ENCODE measurements at regions not wholly inside any gene's neighbourhood (a gene's known extent, or its start where the extent isn't known, plus 50 kb on each side); places are given as distances from the start of the nearest gene placed in this dataset.

DNA sequence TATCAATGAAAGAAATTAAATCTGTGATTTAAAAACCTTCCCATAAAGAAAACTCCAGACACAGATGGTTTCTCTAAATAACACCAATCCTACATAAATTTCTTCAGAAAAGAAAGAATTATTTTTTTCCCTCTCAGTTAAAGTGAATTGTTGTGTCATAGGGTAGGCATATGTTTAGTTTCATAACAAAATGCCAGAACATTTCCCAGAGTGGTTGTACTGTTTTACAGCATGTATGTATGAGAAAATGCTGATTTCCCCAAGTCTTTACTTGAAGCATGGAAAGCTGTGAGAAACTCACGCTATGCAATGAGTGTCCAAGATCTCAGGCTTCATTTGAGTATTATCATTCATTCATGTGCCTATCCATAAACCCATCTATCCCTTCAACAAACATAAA, 582.5 kb downstream of the ELAVL2 start:
- no peak overlapping the region for H3K4me3 ChIP-seq (ENCODE audit: low read length)
- TF ChIP-seq, protein P1, sequence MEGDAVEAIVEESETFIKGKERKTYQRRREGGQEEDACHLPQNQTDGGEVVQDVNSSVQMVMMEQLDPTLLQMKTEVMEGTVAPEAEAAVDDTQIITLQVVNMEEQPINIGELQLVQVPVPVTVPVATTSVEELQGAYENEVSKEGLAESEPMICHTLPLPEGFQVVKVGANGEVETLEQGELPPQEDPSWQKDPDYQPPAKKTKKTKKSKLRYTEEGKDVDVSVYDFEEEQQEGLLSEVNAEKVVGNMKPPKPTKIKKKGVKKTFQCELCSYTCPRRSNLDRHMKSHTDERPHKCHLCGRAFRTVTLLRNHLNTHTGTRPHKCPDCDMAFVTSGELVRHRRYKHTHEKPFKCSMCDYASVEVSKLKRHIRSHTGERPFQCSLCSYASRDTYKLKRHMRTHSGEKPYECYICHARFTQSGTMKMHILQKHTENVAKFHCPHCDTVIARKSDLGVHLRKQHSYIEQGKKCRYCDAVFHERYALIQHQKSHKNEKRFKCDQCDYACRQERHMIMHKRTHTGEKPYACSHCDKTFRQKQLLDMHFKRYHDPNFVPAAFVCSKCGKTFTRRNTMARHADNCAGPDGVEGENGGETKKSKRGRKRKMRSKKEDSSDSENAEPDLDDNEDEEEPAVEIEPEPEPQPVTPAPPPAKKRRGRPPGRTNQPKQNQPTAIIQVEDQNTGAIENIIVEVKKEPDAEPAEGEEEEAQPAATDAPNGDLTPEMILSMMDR (IDR thresholded peaks at IDR 0.05; ENCODE audit: insufficient read depth, low read depth, low read length, missing control alignments), result no peak
- no peak for DNase-seq (ENCODE audit: low read depth)

- H3K4me3 ChIP-seq (ENCODE audit: low read length), result no peak overlapping the region
- TF ChIP-seq, protein P1 (IDR thresholded peaks at IDR 0.05; ENCODE audit: insufficient read depth, low read depth, low read length, missing control alignments), result no peak
- no peak for DNase-seq (ENCODE audit: low read depth)
Measured at GRCh38 chr9:23245067-23245466, 581.0 kb downstream of the ELAVL2 start.

DNA sequence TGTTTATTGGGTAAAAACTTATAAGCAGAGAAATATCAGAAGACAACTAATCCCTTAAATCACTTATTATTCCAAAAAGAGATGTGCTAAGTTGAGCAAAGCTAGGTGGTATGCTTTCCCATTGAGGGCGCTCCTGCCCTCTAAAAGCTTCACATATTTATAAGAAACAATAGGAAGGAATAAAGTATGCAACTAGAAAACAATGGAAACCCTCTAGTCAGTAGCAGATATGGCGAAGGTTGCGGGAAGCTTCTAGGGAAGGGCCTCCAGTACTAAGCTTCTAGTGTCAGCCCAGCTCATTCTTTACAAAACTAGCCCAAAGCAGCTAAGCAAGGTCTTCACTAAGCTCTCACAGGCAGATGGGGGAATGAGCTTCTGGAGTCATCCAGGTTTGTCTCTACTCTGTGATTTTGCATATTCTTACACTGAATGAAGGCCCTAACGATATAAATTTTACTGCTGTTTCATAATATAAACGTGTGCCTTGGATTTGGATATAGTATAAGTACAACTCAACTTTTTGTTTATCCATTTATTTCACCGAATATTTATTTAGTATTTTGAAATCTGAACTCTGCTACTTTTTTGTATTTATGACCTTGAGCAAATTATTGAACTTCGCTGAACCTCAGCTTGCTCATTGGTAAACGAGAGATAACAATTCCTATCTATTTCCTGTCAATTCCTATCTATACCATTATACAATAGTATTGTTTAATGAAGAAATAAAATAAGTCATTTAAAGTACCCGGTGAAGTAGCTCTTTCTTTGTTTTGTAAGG, 571.4 kb downstream of the ELAVL2 start:
- H3K4me3 ChIP-seq (ENCODE audit: low read length), result no peak overlapping the region
- TF ChIP-seq, protein P1 (IDR thresholded peaks at IDR 0.05; ENCODE audit: insufficient read depth, low read depth, low read length, missing control alignments), result no peak
- no peak for DNase-seq (ENCODE audit: low read depth)

- TF ChIP-seq, protein P1 (IDR thresholded peaks at IDR 0.05; ENCODE audit: insufficient read depth, low read depth, low read length, missing control alignments), result no peak
Measured at GRCh38 chr9:23255346-23255745, 570.7 kb downstream of the ELAVL2 start.

DNA sequence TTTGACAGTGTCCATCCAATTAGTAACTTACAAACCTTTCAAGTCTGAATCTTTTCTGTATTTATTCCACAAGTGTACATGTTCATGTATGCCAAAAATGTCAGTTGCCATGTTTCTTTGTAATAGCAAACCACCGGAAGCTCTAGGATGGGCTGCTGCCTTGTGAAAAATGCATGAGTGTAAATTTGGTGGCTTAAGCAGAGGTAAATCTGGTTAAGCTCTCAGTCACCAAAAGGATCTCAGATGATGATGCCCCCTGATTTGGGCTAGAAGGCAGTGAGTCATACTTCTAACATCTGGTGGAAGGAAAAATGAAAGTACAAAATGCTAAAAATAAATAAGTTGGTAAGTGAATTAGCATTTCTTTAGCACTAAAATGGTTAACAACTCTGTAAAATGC, 567.5 kb downstream of the ELAVL2 start:
- TF ChIP-seq, protein P1 (IDR thresholded peaks at IDR 0.05; ENCODE audit: insufficient read depth, low read depth, low read length, missing control alignments), result no peak
- no peak for DNase-seq (ENCODE audit: low read depth)
- no peak overlapping the region for H3K4me3 ChIP-seq (ENCODE audit: low read length)

More at GRCh38 chr9:23255346-23255745, 570.7 kb downstream of the ELAVL2 start:
- DNase-seq (ENCODE audit: low read depth), result no peak
- no peak overlapping the region for H3K4me3 ChIP-seq (ENCODE audit: low read length)

DNA sequence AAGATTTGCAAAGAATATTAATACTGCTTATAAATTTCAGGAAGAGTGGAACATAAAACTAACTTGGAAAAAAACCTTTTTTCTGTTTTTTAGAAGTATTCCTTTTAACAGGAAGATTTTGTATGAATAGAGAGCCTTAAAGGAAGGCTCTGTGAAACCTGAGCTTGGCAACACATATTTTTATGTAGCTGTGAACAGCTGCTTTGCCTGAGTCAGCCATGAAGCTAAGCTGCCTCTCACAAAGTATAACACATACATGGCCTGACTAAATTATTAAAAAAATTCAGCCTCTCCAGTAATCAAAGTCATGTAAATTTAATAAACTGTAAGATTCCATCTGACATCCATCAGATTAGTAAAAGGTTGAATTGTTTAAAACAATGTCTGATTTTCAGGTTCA, 547.5 kb downstream of the ELAVL2 start:
- DNase-seq (ENCODE audit: low read depth), result no peak
- H3K4me3 ChIP-seq (ENCODE audit: low read length), result no peak overlapping the region

More for the DNA sequence above, 547.5 kb downstream of the ELAVL2 start:
- TF ChIP-seq, protein P1 (IDR thresholded peaks at IDR 0.05; ENCODE audit: insufficient read depth, low read depth, low read length, missing control alignments), result no peak
